GM12878 (cell line): ENCODE measurements at regions not wholly inside any gene's neighbourhood (a gene's known extent, or its start where the extent isn't known, plus 50 kb on each side); places are given as distances from the start of the nearest gene placed in this dataset.

Source experiments
- ATAC-seq: fragments of 200-7000 bp; cut with Tn5 transposase; 3 replicates; pipeline ENCODE4 v1.9.1; 2020; ENCODE audit warnings: mild to moderate bottlenecking, moderate library complexity
- BruUV-seq: library from RNA; stranded (reverse); fragments of 400-500 nt; replicated peaks from 2 replicates; lab custom pipeline; 2021; lab: Mats Ljungman, UMichigan
- CTCF ChIA-PET: fragments of 300-600 bp; sonication (Branson Sonifier 250); formaldehyde crosslinking; extraction: SDS; loops from one replicate; lab custom pipeline; 2021; ENCODE audit warnings: inconsistent platforms; lab: Yijun Ruan, JAX
- POLR2A ChIA-PET: fragments of 350-600 bp; formaldehyde crosslinking; extraction: SDS; loops from one replicate; lab custom pipeline; 2021; ENCODE audit warnings: inconsistent platforms; lab: Charles Lee
- RAD21 ChIA-PET: fragments of 300-600 bp; sonication (Branson Sonifier 250); formaldehyde crosslinking; loops from one replicate; lab custom pipeline; 2023; ENCODE audit warnings: antibody characterized with exemption; ENCODE audit not compliant: unreplicated experiment; lab: Charles Lee
- SMC1A ChIA-PET: fragments of 300-600 bp; sonication (Branson Sonifier 250); formaldehyde crosslinking; loops from one replicate; lab custom pipeline; 2023; ENCODE audit not compliant: unreplicated experiment, uncharacterized antibody; lab: Charles Lee
- DNase-seq: peaks from one replicate; pipeline ENCODE4 v3.0.0-alpha.2; 2011; ENCODE audit warnings: low read depth, low spot score
- FAIRE-seq: peaks from 3 replicates; lab custom pipeline; 2011; peaks lifted over from hg19 to GRCh38; lab: Jason Lieb, UNC
- H2AFZ ChIP-seq: 2 replicates; pipeline ENCODE4 v1.6.0; 2011; ENCODE audit warnings: low read depth, low read length, control low read depth; ENCODE audit not compliant: control insufficient read depth
- H3K27ac ChIP-seq: 2 replicates; pipeline ENCODE4 v1.5.1; 2011; ENCODE audit warnings: control low read depth; ENCODE audit not compliant: control insufficient read depth, insufficient read depth
- H3K27me3 ChIP-seq, 2 experiments: replicated peaks in 1 of 2; 2 replicates each; pipeline versions ENCODE4 v1.6.0 to v1.6.1; 2011; ENCODE audit warnings: low read length in 1 of 2; ENCODE audit not compliant: control insufficient read depth in 2 of 2, insufficient read depth in 2 of 2
- H3K36me3 ChIP-seq, 2 experiments: 2 replicates each; pipeline ENCODE4 v1.5.1; 2011; ENCODE audit warnings: low read length in 1 of 2; ENCODE audit not compliant: control insufficient read depth in 2 of 2, insufficient read depth in 2 of 2
- H3K4me1 ChIP-seq: 2 replicates; pipeline ENCODE4 v1.6.1; 2011; ENCODE audit warnings: mild to moderate bottlenecking, low read length, moderate library complexity, mixed read lengths; ENCODE audit not compliant: control insufficient read depth, insufficient read depth
- H3K4me2 ChIP-seq: 2 replicates; pipeline ENCODE4 v1.6.0; 2011; ENCODE audit warnings: control low read depth; ENCODE audit not compliant: control insufficient read depth, insufficient read depth
- H3K4me3 ChIP-seq: fragments of 200-600 bp; sonication (generic); 2 replicates; pipeline ENCODE4 v1.5.1; 2016
- H3K79me2 ChIP-seq: 2 replicates; pipeline ENCODE4 v1.6.0; 2011; ENCODE audit warnings: low read length; ENCODE audit not compliant: control insufficient read depth, insufficient read depth
- H3K9ac ChIP-seq: 2 replicates; pipeline ENCODE4 v1.8.0; 2011; ENCODE audit warnings: low read length, control low read depth, mixed read lengths; ENCODE audit not compliant: control insufficient read depth, insufficient read depth
- H3K9me3 ChIP-seq: replicated peaks from 3 replicates; pipeline ENCODE4 v1.5.1; 2011; ENCODE audit warnings: mild to moderate bottlenecking, low read length; ENCODE audit not compliant: control insufficient read depth, insufficient read depth
- H4K20me1 ChIP-seq: 2 replicates; pipeline ENCODE4 v1.6.0; 2011; ENCODE audit not compliant: control insufficient read depth, insufficient read depth
- ASH2L ChIP-seq: fragments of 300-600, 200-600 bp; sonication (generic); IDR thresholded peaks from 2 replicates; pipeline ENCODE4 v1.6.1; 2017; ENCODE audit warnings: low read depth, mild to moderate bottlenecking, borderline replicate concordance
- ESRRA ChIP-seq: IDR thresholded peaks from 2 replicates; pipeline ENCODE4 v1.6.1; 2012; ENCODE audit warnings: mild to moderate bottlenecking, low read length, improper control_type of control experiment
- JUND ChIP-seq: IDR thresholded peaks from 2 replicates; pipeline ENCODE4 v1.6.1; 2012; ENCODE audit warnings: low read depth, mild to moderate bottlenecking, low read length, improper control_type of control experiment, moderate library complexity
- MYB ChIP-seq: fragments of 150-350 bp; IDR thresholded peaks from 2 replicates; pipeline ENCODE4 v1.6.1; 2014; ENCODE audit warnings: mild to moderate bottlenecking, low read depth, low read length, borderline replicate concordance
- MYC ChIP-seq: IDR thresholded peaks from 2 replicates; pipeline ENCODE4 v1.6.1; 2011; ENCODE audit warnings: mild to moderate bottlenecking, low read length, moderate library complexity, inconsistent platforms; ENCODE audit not compliant: insufficient read depth, insufficient replicate concordance, insufficient read length, severe bottlenecking
- POLR2A ChIP-seq: IDR thresholded peaks from 2 replicates; pipeline ENCODE4 v1.6.1; 2011; ENCODE audit warnings: low read depth, mild to moderate bottlenecking, low read length
- SP1 ChIP-seq: IDR thresholded peaks from one replicate; pipeline ENCODE4 v1.6.1; 2011; ENCODE audit warnings: low read depth, low read length
- TAF1 ChIP-seq: IDR thresholded peaks from 2 replicates; pipeline ENCODE4 v1.6.1; 2011; ENCODE audit warnings: mild to moderate bottlenecking, low read depth, low read length, borderline replicate concordance
- TARDBP ChIP-seq: IDR thresholded peaks from 2 replicates; pipeline ENCODE4 v1.6.1; 2016; ENCODE audit warnings: borderline replicate concordance
- TBL1XR1 ChIP-seq: IDR thresholded peaks from 2 replicates; pipeline ENCODE4 v1.6.1; 2012; ENCODE audit warnings: low read depth, low read length, improper control_type of control experiment
- ZBED1 ChIP-seq: IDR thresholded peaks from 2 replicates; pipeline ENCODE4 v1.6.1; 2016; ENCODE audit warnings: borderline replicate concordance
- ZNF207 ChIP-seq: fragments of 450-650 bp; IDR thresholded peaks from 2 replicates; pipeline ENCODE4 v1.6.1; 2014; ENCODE audit warnings: antibody characterized with exemption, mild to moderate bottlenecking, borderline replicate concordance
- WGBS: methylation state at CpG from one replicate; pipeline ENCODE4 v1.1.6; 2016; ENCODE audit warnings: low lambda C conversion rate; ENCODE audit not compliant: insufficient replicate concordance, insufficient coverage; ENCODE audit errors: missing lambda C conversion rate; 5-methylcytosine and 5-hydroxymethylcytosine counted together
- in situ Hi-C: fragments of 300-500 bp; cut with MboI; formaldehyde crosslinking; loops from 9 replicates; pipeline ENCODE4 v1.14.3; 2018; ENCODE audit warnings: mixed read lengths
- intact Hi-C: fragments of 100-400 bp; cut with micrococcal nuclease; formaldehyde crosslinking; loops from one replicate; pipeline ENCODE4 v1.14.2; 2022; ENCODE audit not compliant: unreplicated experiment
- TF ChIP-seq, protein P1 (sequence below): fragments of 150-350 bp; IDR thresholded peaks from 2 replicates; pipeline ENCODE4 v1.6.1; 2014; ENCODE audit warnings: mild to moderate bottlenecking, low read depth, low read length

DNA sequence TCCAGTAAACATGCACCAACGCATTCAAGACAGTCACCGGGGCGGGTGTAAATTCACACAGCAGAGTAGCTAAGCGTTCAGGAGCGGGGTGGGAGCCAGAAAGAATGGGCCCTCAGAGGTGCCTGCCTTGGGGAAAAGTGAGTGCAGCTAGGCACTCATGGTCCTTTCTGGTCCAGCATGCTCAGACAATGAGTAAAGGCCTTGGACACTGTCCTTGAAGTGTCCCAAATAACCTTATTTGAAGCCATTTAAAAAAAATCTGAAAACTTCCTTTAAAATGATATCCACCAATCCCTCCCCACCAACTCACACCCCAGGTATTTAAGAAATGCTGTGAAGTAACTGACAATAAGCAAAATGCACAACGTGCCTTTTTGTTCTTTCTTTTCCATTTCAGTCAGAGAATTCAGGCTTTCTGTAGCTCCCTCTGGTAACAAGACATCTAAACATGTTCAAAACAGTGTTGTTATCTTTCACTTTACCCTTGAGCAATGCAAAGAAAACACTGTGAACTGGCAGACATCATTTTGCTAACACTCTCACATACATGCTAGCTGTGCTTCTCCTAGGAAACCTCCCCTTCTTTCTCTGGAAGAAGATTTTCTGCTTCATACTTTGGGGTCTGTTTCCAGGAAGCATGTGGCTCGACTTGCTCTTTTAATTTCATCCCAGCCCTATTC is 445.1 kb upstream of the SPRED2 start:
- H2AFZ ChIP-seq: no peak overlapping the region
- ChIA-PET CTCF (no interaction called here), POLR2A (no interaction called here), SMC1A (interaction anchor here (0.8 kb wide), 1 partner anchor 62 kb away, joined by 4 read pairs; no protein-coding TSS in a partner anchor), RAD21 (no interaction called here)
- H3K9me3 ChIP-seq: no peaks in the 10 kb centered on the region
- in situ Hi-C loops: no loop called here
- no peak for TF ChIP-seq TAF1
- TF ChIP-seq MYC: no peak
- no peak for TF ChIP-seq ZNF207
- TF ChIP-seq TARDBP: no peak
- no peak for TF ChIP-seq ASH2L
- TF ChIP-seq POLR2A: no peak
- TF ChIP-seq ESRRA: no peak
- TF ChIP-seq SP1: no peak
- TF ChIP-seq ZBED1: no peak
- TF ChIP-seq, protein P1, sequence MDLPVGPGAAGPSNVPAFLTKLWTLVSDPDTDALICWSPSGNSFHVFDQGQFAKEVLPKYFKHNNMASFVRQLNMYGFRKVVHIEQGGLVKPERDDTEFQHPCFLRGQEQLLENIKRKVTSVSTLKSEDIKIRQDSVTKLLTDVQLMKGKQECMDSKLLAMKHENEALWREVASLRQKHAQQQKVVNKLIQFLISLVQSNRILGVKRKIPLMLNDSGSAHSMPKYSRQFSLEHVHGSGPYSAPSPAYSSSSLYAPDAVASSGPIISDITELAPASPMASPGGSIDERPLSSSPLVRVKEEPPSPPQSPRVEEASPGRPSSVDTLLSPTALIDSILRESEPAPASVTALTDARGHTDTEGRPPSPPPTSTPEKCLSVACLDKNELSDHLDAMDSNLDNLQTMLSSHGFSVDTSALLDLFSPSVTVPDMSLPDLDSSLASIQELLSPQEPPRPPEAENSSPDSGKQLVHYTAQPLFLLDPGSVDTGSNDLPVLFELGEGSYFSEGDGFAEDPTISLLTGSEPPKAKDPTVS: no peak
- TF ChIP-seq TBL1XR1: no peak
- TF ChIP-seq JUND: no peak
- no peak for TF ChIP-seq MYB
- no peaks in the 10 kb centered on the region for H4K20me1 ChIP-seq
- no peaks in the 10 kb centered on the region for H3K79me2 ChIP-seq
- FAIRE-seq (no peak), DNase-seq (no peak), ATAC-seq (no peak)
- H3K27me3 ChIP-seq: no peaks in the 10 kb centered on the region; a peak in 2 of 4 replicates
- H3K4me2 ChIP-seq: no peak overlapping the region
- no peaks in the 10 kb centered on the region for H3K4me1 ChIP-seq
- no peaks in the 10 kb centered on the region for H3K36me3 ChIP-seq
- intact Hi-C loops: no loop called here
- H3K4me3 ChIP-seq: no peak overlapping the region
- 35% methylated on average over 7 of the region's 7 CpGs for WGBS
- BruUV-seq: no TSS peak
- H3K27ac ChIP-seq: no peak overlapping the region
- H3K9ac ChIP-seq: no peak overlapping the region
